Parathyroid adenoma (tissue), 2 donors: ENCODE measurements at regions not wholly inside any gene's neighbourhood (a gene's known extent, or its start where the extent isn't known, plus 50 kb on each side); places are given as distances from the start of the nearest gene placed in this dataset.

Source experiments
- H2AFZ ChIP-seq: fragments of 300-600 bp; sonication (generic); one replicate; pipeline ENCODE4 v1.7.0; 2017; ENCODE audit warnings: antibody characterized with exemption, mild to moderate bottlenecking
- H3K27ac ChIP-seq: fragments of 300-600 bp; sonication (generic); one replicate; pipeline ENCODE4 v1.7.0; 2017
- H3K27me3 ChIP-seq: fragments of 300-600 bp; sonication (generic); one replicate; pipeline ENCODE4 v1.7.0; 2017; ENCODE audit warnings: low read length; ENCODE audit not compliant: control insufficient read depth, insufficient read depth
- H3K36me3 ChIP-seq: fragments of 300-600 bp; sonication (generic); one replicate; pipeline ENCODE4 v1.7.0; 2017; ENCODE audit warnings: low read length; ENCODE audit not compliant: control insufficient read depth, insufficient read depth
- H3K4me1 ChIP-seq: fragments of 300-600 bp; sonication (generic); one replicate; pipeline ENCODE4 v1.7.0; 2017; ENCODE audit warnings: control low read depth
- H3K4me2 ChIP-seq: fragments of 300-600 bp; sonication (generic); one replicate; pipeline ENCODE4 v1.7.0; 2017; ENCODE audit warnings: low read length
- H3K4me3 ChIP-seq: fragments of 300-600 bp; sonication (generic); one replicate; pipeline ENCODE4 v1.7.0; 2017; ENCODE audit warnings: low read depth, low read length
- H3K79me2 ChIP-seq: fragments of 300-600 bp; sonication (generic); one replicate; pipeline ENCODE4 v1.7.0; 2017; ENCODE audit warnings: control low read depth
- H3K9ac ChIP-seq: fragments of 300-600 bp; sonication (generic); one replicate; pipeline ENCODE4 v1.7.0; 2017; ENCODE audit warnings: mild to moderate bottlenecking
- H3K9me3 ChIP-seq: fragments of 300-600 bp; sonication (generic); one replicate; pipeline ENCODE4 v1.7.0; 2017; ENCODE audit warnings: low read length; ENCODE audit not compliant: control insufficient read depth
- TF ChIP-seq, protein P1 (sequence below): fragments of 300-600 bp; sonication (generic); IDR thresholded peaks from one replicate; pipeline ENCODE4 v1.7.0; 2017; ENCODE audit warnings: antibody characterized with exemption, mild to moderate bottlenecking
- donor health status: primary hyperparathyroidism.

- H3K9ac ChIP-seq: no peak overlapping the region
- H2AFZ ChIP-seq: no peak overlapping the region
- no peak overlapping the region for H3K4me2 ChIP-seq
- no peaks in the 10 kb centered on the region for H3K9me3 ChIP-seq
- H3K4me1 ChIP-seq: no peaks in the 10 kb centered on the region
- H3K27ac ChIP-seq: no peak overlapping the region
- H3K27me3 ChIP-seq: no peaks in the 10 kb centered on the region
- no peak overlapping the region for H3K4me3 ChIP-seq
- TF ChIP-seq, protein P1, sequence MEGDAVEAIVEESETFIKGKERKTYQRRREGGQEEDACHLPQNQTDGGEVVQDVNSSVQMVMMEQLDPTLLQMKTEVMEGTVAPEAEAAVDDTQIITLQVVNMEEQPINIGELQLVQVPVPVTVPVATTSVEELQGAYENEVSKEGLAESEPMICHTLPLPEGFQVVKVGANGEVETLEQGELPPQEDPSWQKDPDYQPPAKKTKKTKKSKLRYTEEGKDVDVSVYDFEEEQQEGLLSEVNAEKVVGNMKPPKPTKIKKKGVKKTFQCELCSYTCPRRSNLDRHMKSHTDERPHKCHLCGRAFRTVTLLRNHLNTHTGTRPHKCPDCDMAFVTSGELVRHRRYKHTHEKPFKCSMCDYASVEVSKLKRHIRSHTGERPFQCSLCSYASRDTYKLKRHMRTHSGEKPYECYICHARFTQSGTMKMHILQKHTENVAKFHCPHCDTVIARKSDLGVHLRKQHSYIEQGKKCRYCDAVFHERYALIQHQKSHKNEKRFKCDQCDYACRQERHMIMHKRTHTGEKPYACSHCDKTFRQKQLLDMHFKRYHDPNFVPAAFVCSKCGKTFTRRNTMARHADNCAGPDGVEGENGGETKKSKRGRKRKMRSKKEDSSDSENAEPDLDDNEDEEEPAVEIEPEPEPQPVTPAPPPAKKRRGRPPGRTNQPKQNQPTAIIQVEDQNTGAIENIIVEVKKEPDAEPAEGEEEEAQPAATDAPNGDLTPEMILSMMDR: no peak
- no peaks in the 10 kb centered on the region for H3K36me3 ChIP-seq
- H3K79me2 ChIP-seq: no peaks in the 10 kb centered on the region
Measured at GRCh38 chr3:87052499-87053260, 61.7 kb upstream of the VGLL3 start.

- Histone ChIP-seq H3K79me2 (no peaks in the 10 kb centered on the region), H3K27ac (no peak overlapping the region), H3K9me3 (no peaks in the 10 kb centered on the region), H3K4me3 (no peak overlapping the region), H3K36me3 (no peaks in the 10 kb centered on the region), H3K27me3 (no peaks in the 10 kb centered on the region), H3K9ac (no peak overlapping the region), H3K4me2 (no peak overlapping the region), H2AFZ (no peak overlapping the region), H3K4me1 (no peaks in the 10 kb centered on the region)
- TF ChIP-seq, protein P1: no peak
Measured at GRCh38 chr3:87047852-87048251, 56.9 kb upstream of the VGLL3 start.

GRCh38 chr3:87046241-87046640 is 55.3 kb upstream of the VGLL3 start:
- Histone ChIP-seq H3K36me3 (no peaks in the 10 kb centered on the region), H2AFZ (no peak overlapping the region), H3K9ac (no peak overlapping the region), H3K4me3 (no peak overlapping the region), H3K4me1 (no peaks in the 10 kb centered on the region), H3K79me2 (no peaks in the 10 kb centered on the region), H3K27ac (no peak overlapping the region), H3K9me3 (no peaks in the 10 kb centered on the region), H3K4me2 (no peak overlapping the region), H3K27me3 (no peaks in the 10 kb centered on the region)
- TF ChIP-seq, protein P1: no peak

DNA sequence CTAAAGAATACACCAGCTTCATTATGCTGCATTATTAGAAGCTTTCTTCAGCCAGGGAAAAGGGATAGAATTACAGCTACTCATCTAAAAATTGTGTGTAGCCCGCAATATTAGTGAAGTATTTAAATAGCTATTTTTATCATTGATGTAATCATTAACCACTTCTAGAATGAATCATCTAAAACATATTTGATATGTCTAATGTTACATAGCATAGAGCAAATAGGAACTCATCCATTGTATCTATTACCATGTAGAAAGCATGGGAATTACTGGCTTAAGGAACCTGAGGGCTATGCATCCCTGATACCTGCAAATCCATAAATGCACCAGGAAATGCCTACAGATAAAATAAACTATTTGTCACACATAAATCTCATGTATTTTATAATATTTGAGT is 54.5 kb upstream of the VGLL3 start:
- no peak overlapping the region for H3K27ac ChIP-seq
- H3K27me3 ChIP-seq: no peaks in the 10 kb centered on the region
- no peak overlapping the region for H2AFZ ChIP-seq
- no peak overlapping the region for H3K4me2 ChIP-seq
- no peak overlapping the region for H3K4me3 ChIP-seq
- no peaks in the 10 kb centered on the region for H3K9me3 ChIP-seq
- no peaks in the 10 kb centered on the region for H3K79me2 ChIP-seq
- no peak overlapping the region for H3K9ac ChIP-seq
- H3K4me1 ChIP-seq: no peaks in the 10 kb centered on the region
- TF ChIP-seq, protein P1: no peak
- H3K36me3 ChIP-seq: no peaks in the 10 kb centered on the region

DNA sequence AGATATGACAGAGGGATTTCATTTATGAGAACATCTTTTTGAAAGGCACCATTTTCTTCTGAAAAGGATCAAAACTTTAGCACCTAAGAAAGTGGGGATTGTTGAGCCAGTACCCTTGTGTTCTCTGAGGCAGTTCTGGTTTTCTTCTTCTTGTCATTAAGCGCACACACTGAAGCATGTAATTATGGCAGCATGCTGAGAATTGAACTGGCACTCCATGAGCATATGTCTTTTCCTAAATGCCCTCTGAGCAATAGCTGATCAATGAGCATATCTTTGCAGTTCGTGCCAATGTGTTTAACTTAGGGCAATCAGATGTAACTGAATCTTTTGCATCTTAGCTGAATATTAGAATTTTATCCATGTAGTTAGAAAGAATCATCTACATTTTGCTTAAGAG is 53.9 kb upstream of the VGLL3 start:
- no peak overlapping the region for H3K4me3 ChIP-seq
- H3K36me3 ChIP-seq: no peaks in the 10 kb centered on the region
- H3K4me1 ChIP-seq: no peaks in the 10 kb centered on the region
- no peaks in the 10 kb centered on the region for H3K27me3 ChIP-seq
- H3K27ac ChIP-seq: no peak overlapping the region
- H3K79me2 ChIP-seq: no peaks in the 10 kb centered on the region
- TF ChIP-seq, protein P1: no peak
- H2AFZ ChIP-seq: no peak overlapping the region
- no peaks in the 10 kb centered on the region for H3K9me3 ChIP-seq
- no peak overlapping the region for H3K4me2 ChIP-seq
- H3K9ac ChIP-seq: no peak overlapping the region
